ENCODE measurements at regions not wholly inside any gene's neighbourhood (a gene's known extent, or its start where the extent isn't known, plus 50 kb on each side); places are given as distances from the start of the nearest gene placed in this dataset.

- TF ChIP-seq MXI1 (IDR thresholded peaks at IDR 0.05; ENCODE audit: low read depth, low read length) (no peak), POLR2A (conservative IDR thresholded peaks at IDR 0.05) (no peak)
Observed at GRCh38 chr6:121951123-121951522, 448.3 kb upstream of the HSF2 start.

Data from K562 (cell line).